Glomerular visceral epithelial cell (primary cell): ENCODE measurements at regions not wholly inside any gene's neighbourhood (a gene's known extent, or its start where the extent isn't known, plus 50 kb on each side); places are given as distances from the start of the nearest gene placed in this dataset.
"Not testable (repeated sequence)": the region's sequence is repeated elsewhere in the genome, so short reads cannot be mapped to it uniquely, and the experiment has no call there.

Source experiments
- DNase-seq: peaks from one replicate; pipeline ENCODE4 v3.0.0-alpha.2; 2016; ENCODE audit errors: extremely low spot score

- no peak for DNase-seq
Observed at GRCh38 chr5:108696951-108697715, 50.6 kb upstream of the FER start.

DNA sequence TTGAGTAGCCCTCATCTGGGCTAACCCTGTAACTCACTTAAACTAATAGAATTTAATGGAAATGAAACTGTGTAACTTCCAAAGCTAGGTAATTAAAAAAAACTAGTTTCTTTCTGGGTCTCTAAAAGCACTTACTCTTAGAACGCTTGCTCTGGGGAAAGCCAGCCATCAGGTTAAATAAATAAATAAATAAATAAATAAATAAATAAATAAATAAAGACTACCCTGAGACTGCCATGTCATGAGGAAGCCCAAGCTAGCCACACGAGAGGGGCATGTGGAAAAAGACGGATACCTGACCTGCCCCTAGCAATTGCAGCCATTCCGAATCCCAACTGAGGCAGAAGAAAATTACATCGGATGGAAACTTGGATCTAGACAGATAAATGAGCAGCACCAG, 51.3 kb upstream of the FER start:
- no peak for DNase-seq

- DNase-seq: no peak
Observed at GRCh38 chr5:108688485-108688884, 59.2 kb upstream of the FER start.

DNA sequence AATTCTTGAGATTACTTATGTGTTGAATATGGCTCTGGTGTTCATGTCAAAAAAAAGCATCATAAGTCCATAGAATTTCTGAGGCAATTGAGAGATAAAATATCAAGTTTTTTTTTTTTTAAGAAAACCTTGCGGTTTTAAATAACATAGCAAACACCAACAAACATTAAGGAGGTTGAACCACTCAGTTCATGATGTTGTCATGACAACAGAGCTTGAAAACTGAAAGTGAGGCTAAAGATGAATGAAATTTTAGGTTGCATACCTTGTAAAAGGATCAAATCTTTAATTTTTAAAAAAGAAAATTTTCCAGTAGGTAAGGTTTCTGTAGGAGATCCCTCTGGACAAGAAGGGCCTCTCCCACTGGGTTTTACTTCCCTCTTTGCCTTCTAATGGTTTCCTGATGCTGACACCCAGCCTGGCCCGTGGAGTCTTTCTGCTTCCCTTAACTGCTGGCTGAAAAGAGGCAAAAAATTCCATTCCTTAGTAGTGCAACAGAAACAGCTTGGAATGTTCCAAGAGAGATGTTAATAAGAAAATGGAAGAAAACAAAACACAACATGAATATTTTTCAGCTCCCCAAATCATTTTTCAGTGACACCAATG, 60.0 kb upstream of the FER start:
- no peak for DNase-seq

GRCh38 chr5:108686676-108687075, 61.0 kb upstream of the FER start:
- no peak for DNase-seq

DNA sequence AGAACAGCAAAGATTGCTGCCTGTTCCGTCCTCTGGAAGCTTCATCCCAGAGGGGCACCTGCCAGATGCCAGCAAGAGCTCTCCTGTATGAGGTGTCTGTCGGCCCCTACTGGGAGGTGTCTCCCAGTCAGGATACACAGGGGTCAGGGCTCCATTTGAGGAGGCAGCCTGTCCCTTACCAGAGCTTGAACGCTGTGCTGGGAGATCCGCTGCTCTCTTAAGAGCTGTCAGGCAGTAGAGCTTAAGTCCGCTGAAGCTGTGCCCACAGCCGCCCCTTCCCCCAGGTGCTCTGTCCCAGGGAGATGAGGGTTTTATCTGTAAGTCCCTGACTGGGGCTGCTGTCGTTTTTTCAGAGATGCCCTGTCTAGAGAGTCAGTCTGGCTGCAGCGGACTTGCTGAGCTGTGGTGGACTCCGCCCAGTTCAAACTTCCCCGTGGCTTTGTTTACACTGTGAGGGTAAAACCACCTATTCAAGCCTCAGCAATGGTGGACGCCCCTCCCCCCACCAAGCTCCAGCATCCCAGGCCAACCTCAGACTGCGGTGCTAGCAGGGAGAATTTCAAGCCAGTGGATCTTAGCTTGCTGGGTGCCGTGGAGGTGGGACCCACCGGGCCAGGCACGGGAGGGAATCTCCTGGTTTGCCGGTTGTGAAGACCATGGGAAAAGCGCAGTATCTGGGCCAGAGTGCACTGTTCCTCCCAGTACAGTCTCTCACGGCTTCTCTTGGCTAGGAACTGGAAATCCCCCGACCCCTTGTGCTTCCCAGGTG, 62.1 kb upstream of the FER start:
- DNase-seq: not testable (repeated sequence)

GRCh38 chr5:108681079-108681921, 66.4 kb upstream of the FER start:
- DNase-seq: peak; percentile 60

DNA sequence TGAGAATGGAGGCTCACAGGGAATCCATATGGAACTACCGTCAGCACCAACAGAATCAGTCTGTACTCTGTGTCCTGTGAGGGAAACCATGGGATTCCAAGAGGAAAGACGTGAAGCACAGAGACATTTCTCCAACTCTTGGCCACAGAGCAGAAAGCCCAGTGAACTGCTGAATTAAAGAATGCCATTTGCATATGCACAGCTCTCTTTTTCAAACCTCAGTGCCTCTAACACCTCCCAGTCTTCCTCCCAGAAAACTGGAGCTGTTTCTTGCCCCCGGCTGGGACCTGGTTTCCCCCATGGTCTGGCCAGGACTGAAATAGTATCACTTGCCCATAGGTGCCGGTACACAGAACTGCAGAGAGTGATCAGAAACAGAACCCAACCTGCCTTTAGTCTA, 69.6 kb upstream of the FER start:
- no peak for DNase-seq

GRCh38 chr5:108675736-108676135, 72.0 kb upstream of the FER start:
- no peak for DNase-seq

- no peak for DNase-seq
Observed at GRCh38 chr5:108672639-108673038, 75.1 kb upstream of the FER start.

- DNase-seq: no peak
Observed at GRCh38 chr5:108670591-108671289, 77.0 kb upstream of the FER start.

GRCh38 chr5:108669462-108669861, 78.2 kb upstream of the FER start:
- DNase-seq: no peak

DNA sequence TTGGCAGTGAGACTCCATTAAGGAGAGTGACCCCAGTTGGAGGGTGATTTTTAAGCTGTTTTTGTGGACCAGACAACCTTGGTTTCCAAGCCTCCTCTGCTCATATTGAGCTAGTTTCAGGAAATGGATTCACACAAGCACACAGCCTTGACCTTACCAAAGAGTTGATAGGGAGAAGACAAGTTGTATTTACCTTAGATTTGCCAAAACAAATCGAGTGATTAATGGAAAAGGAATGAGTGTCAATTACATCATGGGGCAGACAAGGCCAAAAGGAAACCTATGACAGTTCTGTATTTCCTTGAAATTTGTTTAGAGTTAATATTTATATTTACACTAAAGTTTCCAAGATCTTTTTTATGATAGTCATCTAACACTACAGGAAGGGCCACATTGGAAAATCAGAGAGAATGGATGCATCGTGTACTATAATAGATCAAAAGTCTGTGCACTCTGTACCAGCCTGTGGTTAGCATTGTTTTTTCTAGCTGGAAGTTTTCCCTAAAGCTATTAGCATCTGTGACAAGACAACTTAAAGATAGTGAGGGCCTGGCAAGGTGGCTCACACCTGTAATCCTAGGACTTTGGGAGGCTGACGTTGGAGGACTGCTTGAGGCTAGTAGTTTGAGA, 86.0 kb upstream of the FER start:
- DNase-seq: peak; percentile 11

- no peak for DNase-seq
Observed at GRCh38 chr5:108661024-108661423, 86.7 kb upstream of the FER start.

- DNase-seq: no peak
Observed at GRCh38 chr5:108660291-108660690, 87.4 kb upstream of the FER start.

- no peak for DNase-seq
Observed at GRCh38 chr5:108659531-108659930, 88.2 kb upstream of the FER start.

GRCh38 chr5:108655750-108656450, 91.8 kb upstream of the FER start:
- DNase-seq: peak; percentile 8

- peak; percentile 4 for DNase-seq
Observed at GRCh38 chr5:108654051-108654450, 93.6 kb upstream of the FER start.

DNA sequence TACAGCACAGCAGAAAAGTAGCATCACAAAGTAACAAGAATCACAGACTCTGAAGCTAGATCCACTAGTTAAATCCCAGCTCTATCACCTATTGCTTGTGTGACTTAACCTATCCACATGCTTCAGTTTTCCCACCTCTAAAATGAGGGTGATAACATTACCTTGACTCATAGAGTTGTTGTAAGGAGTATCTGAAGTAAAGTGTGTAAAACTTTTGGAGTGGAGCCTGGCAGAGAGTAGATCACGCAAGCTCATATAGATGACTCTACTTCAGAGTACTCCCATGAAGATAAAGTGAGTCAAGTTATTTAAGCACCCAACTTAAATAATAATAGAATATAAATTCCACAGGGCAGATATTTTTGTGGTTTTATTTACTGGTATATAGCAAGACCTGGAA, 94.5 kb upstream of the FER start:
- no peak for DNase-seq

GRCh38 chr5:108650997-108651396, 96.7 kb upstream of the FER start:
- DNase-seq: peak; percentile 5
